AG09309 (cell line): ENCODE measurements at regions not wholly inside any gene's neighbourhood (a gene's known extent, or its start where the extent isn't known, plus 50 kb on each side); places are given as distances from the start of the nearest gene placed in this dataset.

ENCODE experiments used
- DNase-seq: peaks from one replicate; pipeline ENCODE4 v3.0.0-alpha.2; 2010; ENCODE audit warnings: low read depth
- H3K4me3 ChIP-seq: 2 replicates; pipeline ENCODE4 v1.5.1; 2011; ENCODE audit warnings: mild to moderate bottlenecking, low read depth, low read length, moderate library complexity; ENCODE audit not compliant: control insufficient read depth
- TF ChIP-seq, protein P1 (sequence below): IDR thresholded peaks from 2 replicates; pipeline ENCODE4 v1.5.1; 2011; ENCODE audit warnings: mild to moderate bottlenecking, low read depth, low read length, inconsistent platforms; ENCODE audit not compliant: insufficient read depth, control insufficient read depth; ENCODE audit errors: missing control alignments

DNA sequence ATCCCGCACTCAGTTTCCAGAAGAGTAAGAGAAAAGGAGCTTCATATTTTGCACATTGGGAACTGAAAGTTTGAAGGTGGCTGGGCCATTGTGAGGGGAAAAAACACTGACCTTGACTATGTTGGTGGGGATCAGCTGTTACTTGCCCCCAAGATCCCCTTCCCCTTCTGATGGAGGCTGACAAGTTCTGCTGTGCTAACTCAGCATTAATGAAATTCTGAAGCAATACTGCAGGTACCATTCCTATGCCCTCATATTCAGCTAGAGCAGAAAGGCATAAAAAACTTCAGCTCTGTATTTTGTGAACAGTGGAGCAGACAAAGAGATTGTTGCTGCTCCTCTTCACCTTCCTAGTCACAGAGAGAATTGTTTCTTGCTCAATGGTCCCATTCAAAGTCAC, 1013.8 kb upstream of the C9orf72 start:
- TF ChIP-seq, protein P1, sequence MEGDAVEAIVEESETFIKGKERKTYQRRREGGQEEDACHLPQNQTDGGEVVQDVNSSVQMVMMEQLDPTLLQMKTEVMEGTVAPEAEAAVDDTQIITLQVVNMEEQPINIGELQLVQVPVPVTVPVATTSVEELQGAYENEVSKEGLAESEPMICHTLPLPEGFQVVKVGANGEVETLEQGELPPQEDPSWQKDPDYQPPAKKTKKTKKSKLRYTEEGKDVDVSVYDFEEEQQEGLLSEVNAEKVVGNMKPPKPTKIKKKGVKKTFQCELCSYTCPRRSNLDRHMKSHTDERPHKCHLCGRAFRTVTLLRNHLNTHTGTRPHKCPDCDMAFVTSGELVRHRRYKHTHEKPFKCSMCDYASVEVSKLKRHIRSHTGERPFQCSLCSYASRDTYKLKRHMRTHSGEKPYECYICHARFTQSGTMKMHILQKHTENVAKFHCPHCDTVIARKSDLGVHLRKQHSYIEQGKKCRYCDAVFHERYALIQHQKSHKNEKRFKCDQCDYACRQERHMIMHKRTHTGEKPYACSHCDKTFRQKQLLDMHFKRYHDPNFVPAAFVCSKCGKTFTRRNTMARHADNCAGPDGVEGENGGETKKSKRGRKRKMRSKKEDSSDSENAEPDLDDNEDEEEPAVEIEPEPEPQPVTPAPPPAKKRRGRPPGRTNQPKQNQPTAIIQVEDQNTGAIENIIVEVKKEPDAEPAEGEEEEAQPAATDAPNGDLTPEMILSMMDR = no peak
- no peak overlapping the region for H3K4me3 ChIP-seq
- no peak for DNase-seq

DNA sequence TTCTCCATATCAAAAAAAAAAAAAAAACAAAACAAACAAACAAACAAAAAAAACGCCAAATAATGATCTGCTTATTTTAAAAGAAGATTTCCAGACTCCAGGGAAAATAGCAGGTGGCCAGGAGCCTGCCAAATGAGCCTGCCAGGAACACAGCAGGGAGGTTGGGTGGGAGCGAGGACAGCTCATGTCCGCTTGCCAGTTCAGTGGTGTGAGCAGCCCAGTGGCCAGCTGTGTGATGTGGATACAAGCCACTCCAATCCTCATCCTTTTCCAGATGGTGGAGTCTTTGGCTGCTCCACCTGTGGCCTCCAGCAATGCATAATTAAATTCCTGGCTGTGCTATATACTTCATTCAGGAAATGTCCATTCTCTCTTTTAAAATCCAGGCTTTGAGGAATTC, 1025.1 kb upstream of the C9orf72 start:
- H3K4me3 ChIP-seq = no peak overlapping the region
- TF ChIP-seq, protein P1 = no peak
- no peak for DNase-seq

DNA sequence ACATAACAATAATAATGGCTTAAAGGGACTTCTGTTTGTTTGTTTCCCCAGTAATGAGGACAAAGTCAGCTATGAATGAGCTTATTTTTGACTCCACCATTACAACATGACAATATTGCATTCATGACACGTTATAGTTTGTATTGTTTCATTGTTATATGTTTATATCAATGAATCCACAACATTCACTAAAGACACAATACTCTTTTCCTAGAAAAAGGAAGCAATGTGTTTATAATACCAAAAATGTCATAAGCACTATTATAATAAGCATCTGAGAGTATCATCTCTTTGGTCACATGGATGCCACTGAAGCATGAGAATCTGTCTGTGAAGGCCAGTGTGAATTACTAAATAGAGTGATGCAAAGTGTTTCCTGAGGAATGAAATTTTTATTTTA, 1026.9 kb upstream of the C9orf72 start:
- no peak for DNase-seq
- TF ChIP-seq, protein P1 = no peak
- no peak overlapping the region for H3K4me3 ChIP-seq

DNA sequence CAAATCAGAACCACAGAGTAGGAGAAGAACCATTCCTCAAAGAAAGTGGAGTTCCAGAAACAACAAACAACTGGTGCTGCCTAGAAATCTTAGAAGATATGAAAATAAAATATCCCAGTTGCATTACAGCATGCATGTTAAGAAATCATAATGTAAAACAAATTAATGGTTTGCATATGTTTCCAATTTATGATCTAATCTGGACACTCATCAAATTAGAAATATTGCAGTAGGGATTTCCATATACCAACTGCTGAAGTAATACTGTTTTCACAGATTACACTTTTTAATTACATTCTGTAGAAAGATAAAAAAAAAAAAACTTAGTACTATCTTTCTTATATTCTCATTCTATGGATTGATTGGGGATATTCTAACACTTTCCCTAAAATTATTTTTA, 1034.6 kb upstream of the C9orf72 start:
- H3K4me3 ChIP-seq = no peak overlapping the region
- TF ChIP-seq, protein P1 = no peak
- no peak for DNase-seq

DNA sequence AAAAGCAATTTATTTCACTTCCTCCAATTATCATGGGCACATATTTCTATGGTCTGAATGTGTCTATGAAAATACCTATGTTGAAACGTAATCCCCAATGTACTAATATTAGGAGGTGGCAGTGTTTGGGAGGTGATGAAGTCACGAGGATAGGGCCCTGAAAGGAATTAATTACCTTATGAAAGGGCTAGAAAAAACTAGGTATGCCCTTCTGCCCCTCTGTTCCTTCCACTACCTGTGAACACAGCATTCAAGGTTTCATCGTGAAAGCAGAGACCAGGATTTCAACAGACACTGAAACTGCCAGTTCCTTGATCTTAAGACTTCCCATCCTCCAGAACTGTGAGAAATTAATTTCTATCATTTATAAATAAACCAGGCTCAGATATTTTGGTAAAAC, 1037.1 kb upstream of the C9orf72 start:
- H3K4me3 ChIP-seq = no peak overlapping the region

DNA sequence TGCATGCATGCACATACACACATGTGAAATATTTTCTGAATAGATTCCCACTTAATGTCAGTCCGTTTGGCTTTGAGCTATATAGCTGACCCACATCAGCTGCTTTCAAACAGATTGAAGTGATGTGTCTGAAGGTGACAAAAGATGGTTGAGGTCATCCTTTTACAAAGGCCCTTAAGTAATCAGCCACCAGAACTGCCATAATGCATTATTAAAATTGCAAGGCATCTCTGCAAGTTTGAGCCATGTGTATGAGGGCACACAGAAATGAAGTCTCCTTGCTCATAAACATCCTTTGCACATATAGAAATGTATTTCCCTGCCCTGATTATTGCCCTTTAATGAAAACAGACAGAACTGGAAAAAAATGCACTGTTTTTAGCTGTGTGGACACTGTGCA, 1043.0 kb upstream of the C9orf72 start:
- TF ChIP-seq, protein P1 = no peak
- DNase-seq = no peak
- no peak overlapping the region for H3K4me3 ChIP-seq

More for the DNA sequence above, 1037.1 kb upstream of the C9orf72 start:
- no peak for DNase-seq
- TF ChIP-seq, protein P1 = no peak

DNA sequence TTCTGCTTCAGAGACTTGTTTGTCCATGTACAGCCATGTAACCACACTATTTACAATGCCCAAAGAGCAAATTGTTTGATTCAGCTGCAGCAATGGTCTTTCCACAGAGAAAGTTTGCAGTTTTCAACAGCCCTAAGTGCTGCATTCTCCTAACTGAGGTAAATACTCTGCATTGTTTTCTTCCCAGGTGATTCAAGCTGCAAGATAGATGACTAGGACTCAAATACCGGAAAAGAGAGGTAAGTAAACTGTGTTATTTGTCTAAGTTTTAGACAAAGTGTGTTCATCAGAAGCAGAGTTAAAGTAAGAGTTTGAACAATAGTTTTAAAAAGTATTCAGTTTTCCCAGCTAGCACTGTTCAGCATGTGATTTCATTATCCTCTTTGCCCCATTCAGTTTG, 1046.7 kb upstream of the C9orf72 start:
- H3K4me3 ChIP-seq = no peak overlapping the region
- DNase-seq = no peak
- TF ChIP-seq, protein P1 = no peak
